Hepatic stellate cell (primary cell): ENCODE measurements at regions not wholly inside any gene's neighbourhood (a gene's known extent, or its start where the extent isn't known, plus 50 kb on each side); places are given as distances from the start of the nearest gene placed in this dataset.

ENCODE experiments used
- DNase-seq: peaks from one replicate; pipeline ENCODE4 v3.0.0; 2011; ENCODE audit warnings: low spot score

- no peak for DNase-seq
Observed at GRCh38 chr2:181114021-181114420, 133.6 kb downstream of the UBE2E3 start.

GRCh38 chr2:181116261-181116660 is 135.9 kb downstream of the UBE2E3 start:
- DNase-seq = no peak

- DNase-seq = no peak
Observed at GRCh38 chr2:181117206-181117925, 137.0 kb downstream of the UBE2E3 start.

- no peak for DNase-seq
Observed at GRCh38 chr2:181120625-181121024, 140.2 kb downstream of the UBE2E3 start.

- no peak for DNase-seq
Observed at GRCh38 chr2:181121996-181122395, 141.6 kb downstream of the UBE2E3 start.

GRCh38 chr2:181122601-181123000 is 142.2 kb downstream of the UBE2E3 start:
- DNase-seq = no peak

GRCh38 chr2:181123798-181124231 is 143.4 kb downstream of the UBE2E3 start:
- no peak for DNase-seq

GRCh38 chr2:181124497-181124896 is 144.1 kb downstream of the UBE2E3 start:
- no peak for DNase-seq

GRCh38 chr2:181125359-181125758 is 145.0 kb downstream of the UBE2E3 start:
- no peak for DNase-seq

- no peak for DNase-seq
Observed at GRCh38 chr2:181126311-181126868, 146.0 kb downstream of the UBE2E3 start.

- no peak for DNase-seq
Observed at GRCh38 chr2:181128199-181128598, 147.8 kb downstream of the UBE2E3 start.

- no peak for DNase-seq
Observed at GRCh38 chr2:181129364-181130056, 149.1 kb downstream of the UBE2E3 start.

GRCh38 chr2:181130686-181131085 is 150.3 kb downstream of the UBE2E3 start:
- DNase-seq = no peak

- no peak for DNase-seq
Observed at GRCh38 chr2:181131584-181131983, 151.2 kb downstream of the UBE2E3 start.

GRCh38 chr2:181138816-181139215 is 158.4 kb downstream of the UBE2E3 start:
- no peak for DNase-seq

- no peak for DNase-seq
Observed at GRCh38 chr2:181139831-181140230, 159.4 kb downstream of the UBE2E3 start.

- no peak for DNase-seq
Observed at GRCh38 chr2:181140414-181140813, 160.0 kb downstream of the UBE2E3 start.

- DNase-seq = no peak
Observed at GRCh38 chr2:181140928-181141327, 160.5 kb downstream of the UBE2E3 start.

GRCh38 chr2:181141676-181142075 is 161.3 kb downstream of the UBE2E3 start:
- no peak for DNase-seq

- DNase-seq = no peak
Observed at GRCh38 chr2:181142514-181142913, 162.1 kb downstream of the UBE2E3 start.

GRCh38 chr2:181143790-181144300 is 163.4 kb downstream of the UBE2E3 start:
- no peak for DNase-seq

GRCh38 chr2:181145645-181146044 is 165.2 kb downstream of the UBE2E3 start:
- DNase-seq = no peak

- DNase-seq = no peak
Observed at GRCh38 chr2:181146171-181146570, 165.8 kb downstream of the UBE2E3 start.
